ENCODE measurements at regions not wholly inside any gene's neighbourhood (a gene's known extent, or its start where the extent isn't known, plus 50 kb on each side); places are given as distances from the start of the nearest gene placed in this dataset.
A peak's percentile ranks its signal among the peaks of the same experiment; 100 is the strongest.

GRCh38 chr10:124306922-124307371 lies 111.8 kb downstream of the OAT start:
- H3K14ac ChIP-seq (ENCODE audit: low read length): no peak overlapping the region
- H3K79me2 ChIP-seq (ENCODE audit: control insufficient read depth, insufficient read depth, low read length, poor library complexity): no peaks in the 10 kb centered on the region
- H2AFZ ChIP-seq (ENCODE audit: insufficient read depth, low read length, poor library complexity): no peak overlapping the region
- H2AK5ac ChIP-seq (ENCODE audit: low read length): no peak overlapping the region
- H3K4me2 ChIP-seq (ENCODE audit: low read length): no peak overlapping the region
- H3K4ac ChIP-seq (ENCODE audit: low read depth, low read length): no peak overlapping the region
- H3K4me3 ChIP-seq (ENCODE audit: low read depth, low read length): no peak overlapping the region
- H3K27me3 ChIP-seq (ENCODE audit: insufficient read depth, low read length): no peaks in the 10 kb centered on the region
- no peaks in the 10 kb centered on the region for H3K36me3 ChIP-seq (ENCODE audit: control insufficient read depth in 1 of 2, insufficient read depth in 2 of 2, low read length in 2 of 2)
- H3K79me1 ChIP-seq (ENCODE audit: low read length): no peaks in the 10 kb centered on the region
- no peak overlapping the region for H3K23ac ChIP-seq (ENCODE audit: low read length)
- H2BK12ac ChIP-seq (ENCODE audit: low read length): no peak overlapping the region
- H4K91ac ChIP-seq (ENCODE audit: low read depth, low read length): no peak overlapping the region
- no peak overlapping the region for H4K8ac ChIP-seq (ENCODE audit: low read depth, low read length)
- WGBS (ENCODE audit: extremely low coverage, insufficient coverage, insufficient read length): no CpG with 5 or more reads among the region's 4 CpGs
- no peak overlapping the region for H2BK120ac ChIP-seq (ENCODE audit: insufficient read depth, low read length, poor library complexity)
- H4K12ac ChIP-seq (ENCODE audit: low read depth, low read length): no peak overlapping the region
- no peak overlapping the region for H2BK5ac ChIP-seq (ENCODE audit: low read depth, low read length, poor library complexity)
- peaks cover 7% of the 10 kb centered on the region for H3K9me3 ChIP-seq (ENCODE audit: insufficient read depth, low read depth, low read length)
- H3K27ac ChIP-seq (ENCODE audit: low read depth, low read length): no peak overlapping the region
- no peak overlapping the region for H3K18ac ChIP-seq (ENCODE audit: low read length)
- no peak overlapping the region for H3K9ac ChIP-seq (ENCODE audit: low read length)
- H3K4me1 ChIP-seq (ENCODE audit: control insufficient read depth in 1 of 2, insufficient read depth in 2 of 2, low read length in 2 of 2): no peaks in the 10 kb centered on the region
- DNase-seq: peak; percentile 18 to 33

- H3K79me2 ChIP-seq (ENCODE audit: control insufficient read depth, insufficient read depth, low read length, poor library complexity): no peaks in the 10 kb centered on the region
- H4K8ac ChIP-seq (ENCODE audit: low read depth, low read length): no peak overlapping the region
- H3K4me1 ChIP-seq (ENCODE audit: control insufficient read depth in 1 of 2, insufficient read depth in 2 of 2, low read length in 2 of 2): no peaks in the 10 kb centered on the region
- no peak overlapping the region for H3K14ac ChIP-seq (ENCODE audit: low read length)
- no peak overlapping the region for H2AFZ ChIP-seq (ENCODE audit: insufficient read depth, low read length, poor library complexity)
- no peak overlapping the region for H4K91ac ChIP-seq (ENCODE audit: low read depth, low read length)
- no peak overlapping the region for H4K12ac ChIP-seq (ENCODE audit: low read depth, low read length)
- no peak overlapping the region for H2BK5ac ChIP-seq (ENCODE audit: low read depth, low read length, poor library complexity)
- H3K23ac ChIP-seq (ENCODE audit: low read length): no peak overlapping the region
- H3K27me3 ChIP-seq (ENCODE audit: insufficient read depth, low read length): no peaks in the 10 kb centered on the region
- H2BK120ac ChIP-seq (ENCODE audit: insufficient read depth, low read length, poor library complexity): no peak overlapping the region
- H3K79me1 ChIP-seq (ENCODE audit: low read length): no peaks in the 10 kb centered on the region
- WGBS (ENCODE audit: extremely low coverage, insufficient coverage, insufficient read length): no CpG with 5 or more reads among the region's 1 CpG
- H3K27ac ChIP-seq (ENCODE audit: low read depth, low read length): no peak overlapping the region
- no peak overlapping the region for H3K4me3 ChIP-seq (ENCODE audit: low read depth, low read length)
- no peak for DNase-seq
- no peak overlapping the region for H3K4me2 ChIP-seq (ENCODE audit: low read length)
- peaks cover 10% of the 10 kb centered on the region for H3K9me3 ChIP-seq (ENCODE audit: insufficient read depth, low read depth, low read length)
- no peak overlapping the region for H3K4ac ChIP-seq (ENCODE audit: low read depth, low read length)
- no peaks in the 10 kb centered on the region for H3K36me3 ChIP-seq (ENCODE audit: control insufficient read depth in 1 of 2, insufficient read depth in 2 of 2, low read length in 2 of 2)
- H2BK12ac ChIP-seq (ENCODE audit: low read length): no peak overlapping the region
- H3K9ac ChIP-seq (ENCODE audit: low read length): no peak overlapping the region
- H2AK5ac ChIP-seq (ENCODE audit: low read length): no peak overlapping the region
- no peak overlapping the region for H3K18ac ChIP-seq (ENCODE audit: low read length)
Observed at GRCh38 chr10:124306520-124306919, 112.2 kb downstream of the OAT start.

DNA sequence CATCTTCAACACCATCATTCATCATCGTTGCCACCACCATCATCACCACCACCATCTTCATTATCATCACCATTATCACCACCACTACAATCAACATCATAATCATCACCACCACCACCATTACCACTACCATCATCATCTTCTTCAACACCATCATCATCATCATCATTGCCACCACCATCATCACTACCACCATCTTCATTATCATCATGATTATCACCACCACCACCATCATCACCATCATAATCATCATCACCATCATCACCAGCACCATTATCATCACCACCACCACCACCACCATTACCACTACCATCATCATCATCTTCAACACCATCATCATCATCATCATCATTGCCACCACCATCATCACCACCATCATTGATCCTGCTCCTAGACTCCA lies 112.7 kb downstream of the OAT start:
- no peak overlapping the region for H2AFZ ChIP-seq (ENCODE audit: insufficient read depth, low read length, poor library complexity)
- no peak overlapping the region for H2BK5ac ChIP-seq (ENCODE audit: low read depth, low read length, poor library complexity)
- no peak overlapping the region for H2AK5ac ChIP-seq (ENCODE audit: low read length)
- H2BK12ac ChIP-seq (ENCODE audit: low read length): no peak overlapping the region
- H3K79me1 ChIP-seq (ENCODE audit: low read length): no peaks in the 10 kb centered on the region
- H3K14ac ChIP-seq (ENCODE audit: low read length): no peak overlapping the region
- no peak overlapping the region for H4K12ac ChIP-seq (ENCODE audit: low read depth, low read length)
- no peak overlapping the region for H3K23ac ChIP-seq (ENCODE audit: low read length)
- WGBS (ENCODE audit: extremely low coverage, insufficient coverage, insufficient read length): no CpG with 5 or more reads among the region's 1 CpG
- H3K27me3 ChIP-seq (ENCODE audit: insufficient read depth, low read length): no peaks in the 10 kb centered on the region
- peaks cover 14% of the 10 kb centered on the region for H3K9me3 ChIP-seq (ENCODE audit: insufficient read depth, low read depth, low read length)
- no peak overlapping the region for H3K9ac ChIP-seq (ENCODE audit: low read length)
- H3K79me2 ChIP-seq (ENCODE audit: control insufficient read depth, insufficient read depth, low read length, poor library complexity): no peaks in the 10 kb centered on the region
- no peak overlapping the region for H2BK120ac ChIP-seq (ENCODE audit: insufficient read depth, low read length, poor library complexity)
- H3K4ac ChIP-seq (ENCODE audit: low read depth, low read length): no peak overlapping the region
- H3K4me2 ChIP-seq (ENCODE audit: low read length): no peak overlapping the region
- H3K27ac ChIP-seq (ENCODE audit: low read depth, low read length): no peak overlapping the region
- H3K4me3 ChIP-seq (ENCODE audit: low read depth, low read length): no peak overlapping the region
- H3K36me3 ChIP-seq (ENCODE audit: control insufficient read depth in 1 of 2, insufficient read depth in 2 of 2, low read length in 2 of 2): no peaks in the 10 kb centered on the region
- no peak overlapping the region for H3K18ac ChIP-seq (ENCODE audit: low read length)
- H4K8ac ChIP-seq (ENCODE audit: low read depth, low read length): no peak overlapping the region
- no peak overlapping the region for H4K91ac ChIP-seq (ENCODE audit: low read depth, low read length)
- H3K4me1 ChIP-seq (ENCODE audit: control insufficient read depth in 1 of 2, insufficient read depth in 2 of 2, low read length in 2 of 2): no peaks in the 10 kb centered on the region
- no peak for DNase-seq

GRCh38 chr10:124305131-124305530 lies 113.6 kb downstream of the OAT start:
- Histone ChIP-seq H3K9ac (ENCODE audit: low read length) (no peak overlapping the region), H4K8ac (ENCODE audit: low read depth, low read length) (no peak overlapping the region)

More at GRCh38 chr10:124305131-124305530, 113.6 kb downstream of the OAT start:
- H4K91ac ChIP-seq (ENCODE audit: low read depth, low read length): no peak overlapping the region
- H3K36me3 ChIP-seq (ENCODE audit: control insufficient read depth in 1 of 2, insufficient read depth in 2 of 2, low read length in 2 of 2): no peaks in the 10 kb centered on the region
- no CpG with 5 or more reads among the region's 3 CpGs for WGBS (ENCODE audit: extremely low coverage, insufficient coverage, insufficient read length)
- no peaks in the 10 kb centered on the region for H3K79me1 ChIP-seq (ENCODE audit: low read length)
- peaks cover 21% of the 10 kb centered on the region for H3K9me3 ChIP-seq (ENCODE audit: insufficient read depth, low read depth, low read length)
- no peak overlapping the region for H2BK120ac ChIP-seq (ENCODE audit: insufficient read depth, low read length, poor library complexity)
- H3K18ac ChIP-seq (ENCODE audit: low read length): no peak overlapping the region
- no peak overlapping the region for H3K4me3 ChIP-seq (ENCODE audit: low read depth, low read length)
- no peaks in the 10 kb centered on the region for H3K79me2 ChIP-seq (ENCODE audit: control insufficient read depth, insufficient read depth, low read length, poor library complexity)
- no peak overlapping the region for H3K4me2 ChIP-seq (ENCODE audit: low read length)
- no peak overlapping the region for H2BK5ac ChIP-seq (ENCODE audit: low read depth, low read length, poor library complexity)
- no peaks in the 10 kb centered on the region for H3K4me1 ChIP-seq (ENCODE audit: control insufficient read depth in 1 of 2, insufficient read depth in 2 of 2, low read length in 2 of 2)
- no peak overlapping the region for H2AFZ ChIP-seq (ENCODE audit: insufficient read depth, low read length, poor library complexity)
- no peak overlapping the region for H3K23ac ChIP-seq (ENCODE audit: low read length)
- no peak for DNase-seq
- H3K14ac ChIP-seq (ENCODE audit: low read length): no peak overlapping the region
- H2BK12ac ChIP-seq (ENCODE audit: low read length): no peak overlapping the region
- no peaks in the 10 kb centered on the region for H3K27me3 ChIP-seq (ENCODE audit: insufficient read depth, low read length)
- H3K27ac ChIP-seq (ENCODE audit: low read depth, low read length): no peak overlapping the region
- H2AK5ac ChIP-seq (ENCODE audit: low read length): no peak overlapping the region
- H4K12ac ChIP-seq (ENCODE audit: low read depth, low read length): no peak overlapping the region
- H3K4ac ChIP-seq (ENCODE audit: low read depth, low read length): no peak overlapping the region
